Muscle layer of colon (tissue), 2 donors: ENCODE measurements at regions not wholly inside any gene's neighbourhood (a gene's known extent, or its start where the extent isn't known, plus 50 kb on each side); places are given as distances from the start of the nearest gene placed in this dataset.

Experiments
- H3K27ac ChIP-seq: one replicate; pipeline ENCODE4 v1.7.0; 2013; ENCODE audit warnings: low read depth, mild to moderate bottlenecking, low read length, moderate library complexity
- H3K27me3 ChIP-seq, 2 donors: one replicate each; pipeline ENCODE4 v1.7.0; 2013; ENCODE audit warnings: low read length in 2 of 2, mild to moderate bottlenecking in 2 of 2; ENCODE audit not compliant: insufficient read depth in 2 of 2, control insufficient read depth in 1 of 2
- H3K36me3 ChIP-seq: one replicate; pipeline ENCODE4 v1.7.0; 2013; ENCODE audit warnings: mild to moderate bottlenecking, low read length; ENCODE audit not compliant: insufficient read depth
- H3K4me1 ChIP-seq: one replicate; pipeline ENCODE4 v1.7.0; 2013; ENCODE audit warnings: mild to moderate bottlenecking, low read length; ENCODE audit not compliant: insufficient read depth
- H3K4me3 ChIP-seq, 2 donors: one replicate each; pipeline ENCODE4 v1.7.0; 2013; ENCODE audit warnings: low read length in 2 of 2, low read depth in 1 of 2, mild to moderate bottlenecking in 1 of 2, moderate library complexity in 1 of 2
- H3K9ac ChIP-seq: one replicate; pipeline ENCODE4 v1.7.0; 2013; ENCODE audit warnings: low read length
- H3K9me3 ChIP-seq: one replicate; pipeline ENCODE4 v1.7.0; 2013; ENCODE audit warnings: mild to moderate bottlenecking, low read length
- donor health status: abdominal sarcoma.
- donor health status: Adenocarcinoma of cecum.

DNA sequence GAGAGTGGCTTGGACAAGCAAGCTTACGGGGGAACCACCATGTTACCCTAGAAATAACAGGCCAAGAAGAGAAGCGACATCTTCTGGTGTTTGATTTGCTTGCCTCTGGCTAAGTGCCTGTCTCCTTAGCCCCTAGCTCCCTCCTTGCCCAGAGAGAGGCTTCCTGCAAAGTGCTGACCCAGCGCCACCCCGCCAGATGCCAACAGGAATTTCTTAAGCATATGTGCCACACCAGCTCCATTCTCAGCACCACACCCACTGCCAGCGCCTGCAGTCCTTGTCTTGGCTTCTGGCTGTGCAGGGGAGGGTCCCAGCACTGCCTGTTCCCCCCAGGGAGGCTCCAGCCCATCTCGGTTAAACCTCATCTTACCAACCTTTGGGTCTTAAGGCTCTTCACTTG lies 74.2 kb upstream of the NCOR2 start:
- Histone ChIP-seq H3K4me3 (no peak overlapping the region), H3K9me3 (no peaks in the 10 kb centered on the region), H3K27ac (no peak overlapping the region), H3K27me3 (no peaks in the 10 kb centered on the region), H3K9ac (no peak overlapping the region), H3K4me1 (peaks cover 6% of the 10 kb centered on the region), H3K36me3 (no peaks in the 10 kb centered on the region)

DNA sequence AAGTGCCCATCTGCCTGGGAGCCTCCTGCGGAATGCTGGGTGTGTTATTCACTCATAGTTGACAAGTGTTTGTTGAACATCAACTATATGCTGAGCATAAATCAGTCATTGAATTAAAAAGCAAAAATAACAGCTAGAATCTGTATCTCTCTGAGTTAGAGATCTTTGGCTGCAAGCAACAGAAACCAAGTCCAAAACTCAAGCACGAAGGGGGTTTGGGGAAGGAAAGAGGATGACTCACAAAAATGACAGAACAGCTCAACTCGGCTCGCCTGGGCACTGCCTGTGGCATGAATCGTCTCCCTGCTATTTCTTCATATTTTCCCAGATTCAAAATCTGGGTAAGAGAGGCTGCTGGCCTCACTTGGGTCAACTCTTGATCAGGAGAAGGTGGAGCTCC lies 72.6 kb upstream of the NCOR2 start:
- no peaks in the 10 kb centered on the region for H3K27me3 ChIP-seq
- no peak overlapping the region for H3K4me3 ChIP-seq
- H3K9ac ChIP-seq: no peak overlapping the region
- no peaks in the 10 kb centered on the region for H3K9me3 ChIP-seq
- H3K36me3 ChIP-seq: no peaks in the 10 kb centered on the region
- peaks cover 10% of the 10 kb centered on the region for H3K4me1 ChIP-seq
- H3K27ac ChIP-seq: no peak overlapping the region

DNA sequence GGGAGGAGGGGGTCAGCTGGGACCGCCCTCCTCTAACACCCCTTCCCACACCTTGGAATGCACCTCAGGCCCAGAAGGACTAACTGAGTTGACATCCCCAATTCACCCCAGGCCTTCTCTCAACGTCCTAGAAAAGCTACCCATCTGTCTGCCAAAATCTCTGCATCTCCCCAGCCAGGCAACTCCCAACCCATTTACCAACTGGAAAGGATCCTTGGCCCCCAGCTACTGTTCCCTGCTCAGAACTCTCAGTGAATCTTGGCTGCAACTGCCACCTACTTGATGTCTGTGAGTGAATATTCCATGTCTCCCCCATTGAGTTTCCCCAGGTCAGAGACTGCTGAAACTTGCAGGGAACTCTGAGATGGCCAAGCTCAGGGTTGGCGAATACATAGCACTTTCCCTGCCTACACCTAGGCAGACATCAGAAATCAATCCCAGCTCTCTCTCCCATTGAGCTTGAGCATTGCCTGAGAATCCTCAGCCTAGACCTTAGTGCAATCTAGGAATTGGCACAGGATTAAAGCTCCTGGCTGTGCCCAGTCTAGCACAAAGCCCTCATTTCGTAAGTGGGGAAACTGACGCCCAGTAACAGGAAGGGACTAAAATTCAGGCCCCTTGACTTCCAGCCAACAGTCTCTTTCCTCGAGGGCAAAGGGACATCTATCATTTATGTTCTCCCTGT lies 71.9 kb upstream of the NCOR2 start:
- H3K4me1 ChIP-seq: peaks cover 10% of the 10 kb centered on the region
- H3K9me3 ChIP-seq: no peaks in the 10 kb centered on the region
- H3K27me3 ChIP-seq: no peaks in the 10 kb centered on the region
- H3K9ac ChIP-seq: no peak overlapping the region
- no peaks in the 10 kb centered on the region for H3K36me3 ChIP-seq
- no peak overlapping the region for H3K4me3 ChIP-seq
- no peak overlapping the region for H3K27ac ChIP-seq

DNA sequence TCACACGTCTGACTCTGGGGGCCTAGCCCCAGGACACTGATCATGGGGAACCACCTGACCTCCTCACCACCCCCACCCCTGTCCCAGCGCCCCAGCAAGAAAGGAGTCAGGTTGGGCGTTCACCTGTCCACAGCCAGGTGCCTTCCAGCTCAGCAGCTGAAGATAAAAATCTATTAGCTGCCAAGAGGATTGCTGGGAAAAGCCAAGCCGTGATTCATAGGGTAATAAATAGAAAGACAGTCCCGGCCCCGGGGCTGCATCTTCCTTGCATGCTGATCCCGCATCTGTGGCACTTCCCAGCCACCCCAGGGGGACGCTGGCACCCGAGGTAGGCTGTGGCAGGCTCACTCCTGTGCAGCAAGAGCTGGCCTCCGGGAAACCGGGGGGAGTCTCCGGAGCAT lies 70.2 kb upstream of the NCOR2 start:
- H3K4me3 ChIP-seq: no peak overlapping the region
- no peaks in the 10 kb centered on the region for H3K36me3 ChIP-seq
- H3K27ac ChIP-seq: no peak overlapping the region
- no peak overlapping the region for H3K9ac ChIP-seq
- H3K9me3 ChIP-seq: no peaks in the 10 kb centered on the region
- no peaks in the 10 kb centered on the region for H3K27me3 ChIP-seq
- H3K4me1 ChIP-seq: peaks cover 10% of the 10 kb centered on the region

DNA sequence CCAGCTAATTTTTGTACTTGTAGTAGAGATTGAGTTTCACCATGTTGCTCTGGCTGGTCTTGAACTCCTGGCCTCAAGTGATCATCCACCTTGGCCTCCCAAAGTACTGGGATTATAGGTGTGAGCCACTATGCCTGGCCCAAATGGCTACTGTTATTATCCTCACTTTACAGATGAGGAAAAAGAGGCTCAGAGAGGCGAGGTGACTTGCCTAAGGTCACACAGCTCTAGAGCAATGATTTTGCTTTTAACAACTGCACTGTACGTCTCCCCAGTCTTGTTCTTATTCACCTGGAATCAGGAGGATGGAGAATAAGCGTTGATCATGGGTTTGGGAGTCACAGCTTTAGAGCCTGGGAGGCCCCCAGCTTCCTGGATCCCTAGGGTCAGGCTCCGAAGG lies 69.8 kb upstream of the NCOR2 start:
- H3K4me3 ChIP-seq: no peak overlapping the region
- H3K9me3 ChIP-seq: no peaks in the 10 kb centered on the region
- H3K9ac ChIP-seq: no peak overlapping the region
- H3K27ac ChIP-seq: no peak overlapping the region
- H3K27me3 ChIP-seq: no peaks in the 10 kb centered on the region
- H3K4me1 ChIP-seq: peaks cover 10% of the 10 kb centered on the region
- H3K36me3 ChIP-seq: no peaks in the 10 kb centered on the region

DNA sequence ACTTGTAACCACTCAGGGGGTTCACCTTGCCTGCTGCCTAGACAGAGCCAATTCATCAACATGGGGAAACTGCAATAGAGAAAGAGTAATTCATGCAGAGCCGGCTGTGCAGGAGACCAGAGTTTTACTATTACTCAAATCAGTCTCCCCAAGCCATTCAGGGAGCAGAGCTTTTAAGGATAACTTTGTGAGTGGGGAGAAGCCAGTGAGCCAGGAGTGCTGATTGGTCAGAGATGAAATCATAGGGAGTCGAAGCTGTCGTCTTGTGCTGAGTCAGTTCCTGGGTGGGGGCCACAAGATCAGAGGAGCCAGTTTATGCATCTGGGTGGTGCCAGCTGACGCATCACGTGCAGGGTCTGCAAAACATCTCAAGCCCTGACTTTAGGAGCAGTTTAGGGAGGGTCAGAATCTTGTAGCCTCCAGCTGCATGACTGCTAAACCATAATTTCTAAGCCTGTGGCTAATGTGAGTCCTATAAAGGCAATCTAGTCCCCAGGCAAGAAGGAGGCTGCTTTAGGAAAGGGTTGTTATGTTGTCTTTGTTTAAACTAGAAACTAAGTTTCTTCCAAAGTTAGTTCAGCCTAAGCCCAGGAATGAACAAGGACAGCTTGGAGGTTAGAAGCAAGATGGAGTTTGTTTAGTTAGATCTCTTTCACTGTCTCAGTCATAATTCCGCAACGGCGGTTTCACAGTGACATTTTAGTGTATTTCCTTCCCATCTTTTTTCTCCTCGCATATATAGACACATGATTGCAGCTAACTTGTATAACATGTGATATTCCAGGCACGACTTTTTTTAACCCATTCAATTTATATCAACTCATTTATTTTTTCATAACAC lies 68.9 kb upstream of the NCOR2 start:
- Histone ChIP-seq H3K9me3 (no peaks in the 10 kb centered on the region), H3K27ac (peak overlapping the region; percentile 7), H3K27me3 (no peaks in the 10 kb centered on the region), H3K4me3 (no peak overlapping the region), H3K9ac (no peak overlapping the region), H3K4me1 (peaks cover 10% of the 10 kb centered on the region), H3K36me3 (no peaks in the 10 kb centered on the region)

DNA sequence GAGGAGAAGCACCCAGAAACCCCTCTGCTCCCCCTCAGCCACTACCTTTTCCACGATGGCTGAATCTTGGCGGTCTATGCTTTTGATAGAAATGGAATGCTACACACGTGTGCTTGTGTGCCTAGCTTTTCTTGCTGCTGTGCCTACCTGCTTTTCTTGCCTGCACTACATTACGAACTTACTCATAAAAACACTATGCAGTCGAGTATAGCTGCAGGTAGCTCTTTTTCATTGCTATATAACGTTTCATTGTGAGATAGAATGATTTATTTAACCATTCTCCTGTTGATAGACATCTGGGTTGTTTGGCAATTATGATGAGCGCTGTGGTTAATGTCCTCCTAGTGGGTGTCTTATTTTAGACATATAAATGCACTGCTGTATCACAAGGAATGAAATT lies 67.9 kb upstream of the NCOR2 start:
- no peak overlapping the region for H3K9ac ChIP-seq
- H3K27ac ChIP-seq: no peak overlapping the region
- no peaks in the 10 kb centered on the region for H3K27me3 ChIP-seq
- H3K4me3 ChIP-seq: no peak overlapping the region
- peaks cover 10% of the 10 kb centered on the region for H3K4me1 ChIP-seq
- H3K9me3 ChIP-seq: no peaks in the 10 kb centered on the region
- no peaks in the 10 kb centered on the region for H3K36me3 ChIP-seq

DNA sequence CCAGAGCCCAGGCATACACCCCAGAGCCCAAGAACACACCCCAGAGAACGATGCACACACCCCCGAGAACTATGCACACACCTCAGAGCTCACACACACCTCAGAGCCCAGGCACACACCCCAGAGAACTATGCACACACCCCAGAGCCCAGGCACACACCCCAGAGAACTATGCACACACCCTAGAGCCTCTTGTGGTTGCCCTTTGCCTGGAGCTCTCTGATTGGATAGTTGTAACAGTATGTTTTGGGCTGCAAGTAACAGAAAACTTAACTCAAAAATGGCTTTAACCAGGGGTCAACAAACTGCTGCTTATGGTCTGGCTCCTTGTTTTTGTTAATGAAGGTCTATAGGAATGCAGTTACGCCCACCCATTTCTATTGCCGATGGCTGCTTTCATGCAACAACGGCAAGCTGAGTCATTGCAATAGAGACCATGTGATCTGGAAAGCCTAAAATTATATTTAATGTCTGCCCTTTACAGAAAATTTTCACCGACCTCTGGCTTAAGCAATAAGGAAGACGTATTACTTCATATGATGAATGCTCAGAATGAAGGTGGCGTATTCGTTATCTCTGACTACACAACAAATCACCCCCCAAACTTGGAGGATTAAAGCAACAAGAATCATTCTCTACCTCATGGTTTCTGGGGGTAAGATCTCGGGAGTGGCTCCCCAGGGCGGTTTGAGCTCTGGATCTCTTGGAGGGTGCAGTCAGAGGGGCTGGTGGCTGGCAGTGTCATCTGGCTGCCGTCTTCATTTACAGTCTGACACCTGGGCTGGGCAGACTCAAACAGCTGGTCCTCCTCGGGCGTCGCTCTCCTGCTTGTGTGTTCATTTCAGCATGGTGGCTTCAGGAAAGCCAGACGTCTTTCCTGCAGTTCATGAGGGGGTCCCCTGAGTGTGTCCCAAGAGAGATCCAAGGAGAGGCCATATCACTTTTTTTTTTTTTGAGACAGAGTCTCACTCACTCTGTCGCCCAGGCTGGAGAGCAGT lies 66.3 kb upstream of the NCOR2 start:
- no peaks in the 10 kb centered on the region for H3K36me3 ChIP-seq
- H3K27ac ChIP-seq: no peak overlapping the region
- peaks cover 5% of the 10 kb centered on the region for H3K4me1 ChIP-seq
- no peak overlapping the region for H3K4me3 ChIP-seq
- no peaks in the 10 kb centered on the region for H3K27me3 ChIP-seq
- H3K9me3 ChIP-seq: no peaks in the 10 kb centered on the region
- H3K9ac ChIP-seq: no peak overlapping the region

DNA sequence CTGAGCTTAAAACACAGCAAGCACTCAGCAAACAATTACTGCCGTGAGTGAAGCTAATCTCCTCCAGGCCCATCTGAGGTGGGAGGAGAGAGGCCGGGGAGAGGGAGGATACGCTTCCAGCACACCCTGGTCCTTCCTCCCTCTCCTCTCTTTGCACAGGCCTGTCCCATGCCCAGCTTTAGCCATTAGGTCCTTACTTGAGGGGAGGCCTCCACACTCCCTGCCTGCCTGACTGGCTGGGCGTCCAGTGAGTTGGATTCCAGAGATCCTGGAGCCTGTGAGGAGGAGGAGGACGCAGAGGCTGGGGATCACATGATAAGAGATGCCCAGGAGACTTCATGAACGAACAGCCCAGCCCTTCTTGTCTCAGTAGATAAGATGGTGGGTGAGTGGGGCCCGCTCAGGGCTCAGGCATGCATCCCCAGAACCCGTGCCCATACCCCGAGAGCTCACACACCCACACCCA lies 65.1 kb upstream of the NCOR2 start:
- no peaks in the 10 kb centered on the region for H3K27me3 ChIP-seq
- peaks cover 5% of the 10 kb centered on the region for H3K4me1 ChIP-seq
- H3K9ac ChIP-seq: no peak overlapping the region
- H3K9me3 ChIP-seq: no peaks in the 10 kb centered on the region
- H3K36me3 ChIP-seq: no peaks in the 10 kb centered on the region
- no peak overlapping the region for H3K4me3 ChIP-seq
- H3K27ac ChIP-seq: no peak overlapping the region

DNA sequence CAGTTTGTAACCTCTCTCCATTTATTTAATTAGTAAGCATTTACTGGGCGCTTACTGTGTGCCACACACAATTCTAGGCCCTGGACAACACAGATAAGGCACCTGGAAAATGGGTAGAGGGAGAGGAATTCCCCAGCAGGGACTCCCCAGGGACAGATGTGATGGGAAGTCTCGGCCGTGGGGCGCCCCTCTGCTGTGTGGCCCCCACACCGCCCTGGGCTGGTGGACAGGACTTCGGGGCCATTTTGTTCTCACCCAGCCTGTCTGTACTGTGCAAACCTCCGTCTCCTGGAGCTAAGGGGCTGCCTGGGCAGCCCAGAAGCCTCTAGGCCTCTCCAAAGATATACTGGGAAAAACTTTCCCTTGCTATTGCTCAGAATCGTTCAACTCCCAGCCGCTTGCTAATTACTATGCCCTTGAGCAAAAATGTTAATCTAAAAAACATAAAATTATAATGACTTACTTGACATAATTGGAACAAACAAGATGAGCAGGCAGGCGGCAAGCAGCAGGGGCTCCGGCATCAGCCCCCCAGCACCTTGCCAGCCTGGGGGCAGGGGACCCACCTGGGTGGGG lies 64.4 kb upstream of the NCOR2 start:
- Histone ChIP-seq H3K27me3 (no peaks in the 10 kb centered on the region), H3K4me1 (peaks cover 9% of the 10 kb centered on the region), H3K9ac (no peak overlapping the region), H3K27ac (no peak overlapping the region), H3K4me3 (no peak overlapping the region), H3K9me3 (no peaks in the 10 kb centered on the region), H3K36me3 (no peaks in the 10 kb centered on the region)
